ENCODE measurements at regions not wholly inside any gene's neighbourhood (a gene's known extent, or its start where the extent isn't known, plus 50 kb on each side); places are given as distances from the start of the nearest gene placed in this dataset.

DNA sequence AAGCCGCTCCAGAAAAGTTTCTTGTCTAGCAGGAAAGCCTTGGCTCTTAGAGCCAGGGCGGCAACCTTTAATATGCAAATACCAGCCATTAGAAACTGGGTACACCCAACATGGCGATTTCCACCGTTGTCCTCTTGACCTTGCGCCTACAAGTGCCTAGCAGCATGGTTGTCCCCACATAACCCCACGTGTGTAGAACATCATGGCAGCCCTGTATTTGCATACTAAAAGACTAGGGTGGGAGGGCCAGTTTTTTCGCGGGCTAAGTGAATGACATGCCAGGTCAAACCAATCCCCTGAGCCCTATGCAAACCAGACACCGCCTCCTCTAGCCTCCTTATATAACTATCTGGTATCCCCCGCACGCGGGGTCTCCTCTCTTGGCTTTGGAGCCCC is 58.4 kb upstream of the FZD8 start:
- TF ChIP-seq, protein P1, sequence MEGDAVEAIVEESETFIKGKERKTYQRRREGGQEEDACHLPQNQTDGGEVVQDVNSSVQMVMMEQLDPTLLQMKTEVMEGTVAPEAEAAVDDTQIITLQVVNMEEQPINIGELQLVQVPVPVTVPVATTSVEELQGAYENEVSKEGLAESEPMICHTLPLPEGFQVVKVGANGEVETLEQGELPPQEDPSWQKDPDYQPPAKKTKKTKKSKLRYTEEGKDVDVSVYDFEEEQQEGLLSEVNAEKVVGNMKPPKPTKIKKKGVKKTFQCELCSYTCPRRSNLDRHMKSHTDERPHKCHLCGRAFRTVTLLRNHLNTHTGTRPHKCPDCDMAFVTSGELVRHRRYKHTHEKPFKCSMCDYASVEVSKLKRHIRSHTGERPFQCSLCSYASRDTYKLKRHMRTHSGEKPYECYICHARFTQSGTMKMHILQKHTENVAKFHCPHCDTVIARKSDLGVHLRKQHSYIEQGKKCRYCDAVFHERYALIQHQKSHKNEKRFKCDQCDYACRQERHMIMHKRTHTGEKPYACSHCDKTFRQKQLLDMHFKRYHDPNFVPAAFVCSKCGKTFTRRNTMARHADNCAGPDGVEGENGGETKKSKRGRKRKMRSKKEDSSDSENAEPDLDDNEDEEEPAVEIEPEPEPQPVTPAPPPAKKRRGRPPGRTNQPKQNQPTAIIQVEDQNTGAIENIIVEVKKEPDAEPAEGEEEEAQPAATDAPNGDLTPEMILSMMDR (IDR thresholded peaks at IDR 0.05; ENCODE audit: control insufficient read depth, insufficient read depth, low read depth, low read length, missing control alignments) = no peak
- H3K4me3 ChIP-seq (ENCODE audit: control insufficient read depth, low read depth, low read length) = no peak overlapping the region
- DNase-seq (ENCODE audit: low read depth) = no peak

DNA sequence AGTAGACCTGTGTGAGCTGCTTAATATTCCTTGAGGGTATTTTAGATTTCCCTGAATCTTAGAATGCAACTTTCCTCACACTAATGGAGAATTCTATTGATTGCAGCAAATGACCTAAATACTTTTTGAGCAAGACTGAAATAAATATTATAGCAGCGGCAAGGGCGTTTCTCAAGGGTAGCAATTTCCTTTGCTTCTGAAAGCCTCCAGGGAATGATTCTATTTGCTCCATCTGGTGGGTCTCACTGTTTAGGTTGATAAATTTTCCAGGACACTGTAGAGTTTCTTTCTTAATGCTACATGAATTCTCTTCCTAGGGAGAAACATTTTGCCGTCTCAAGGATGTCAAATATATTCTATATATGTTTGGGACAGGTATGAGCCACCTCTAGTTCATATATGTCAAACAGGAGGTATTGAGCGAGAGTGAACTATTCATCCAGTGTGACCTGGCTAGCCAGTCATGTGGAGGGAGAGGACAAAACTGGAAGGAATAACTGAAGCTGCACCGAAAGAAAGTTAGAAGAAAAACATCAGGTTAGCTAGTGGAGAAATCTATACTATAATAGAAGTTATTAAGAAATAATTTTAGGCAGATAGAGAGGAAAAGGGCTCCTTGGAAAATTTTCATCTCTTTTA is 57.9 kb upstream of the FZD8 start:
- DNase-seq (ENCODE audit: low read depth) = no peak
- H3K4me3 ChIP-seq (ENCODE audit: control insufficient read depth, low read depth, low read length) = no peak overlapping the region
- TF ChIP-seq, protein P1 (IDR thresholded peaks at IDR 0.05; ENCODE audit: control insufficient read depth, insufficient read depth, low read depth, low read length, missing control alignments) = no peak

DNA sequence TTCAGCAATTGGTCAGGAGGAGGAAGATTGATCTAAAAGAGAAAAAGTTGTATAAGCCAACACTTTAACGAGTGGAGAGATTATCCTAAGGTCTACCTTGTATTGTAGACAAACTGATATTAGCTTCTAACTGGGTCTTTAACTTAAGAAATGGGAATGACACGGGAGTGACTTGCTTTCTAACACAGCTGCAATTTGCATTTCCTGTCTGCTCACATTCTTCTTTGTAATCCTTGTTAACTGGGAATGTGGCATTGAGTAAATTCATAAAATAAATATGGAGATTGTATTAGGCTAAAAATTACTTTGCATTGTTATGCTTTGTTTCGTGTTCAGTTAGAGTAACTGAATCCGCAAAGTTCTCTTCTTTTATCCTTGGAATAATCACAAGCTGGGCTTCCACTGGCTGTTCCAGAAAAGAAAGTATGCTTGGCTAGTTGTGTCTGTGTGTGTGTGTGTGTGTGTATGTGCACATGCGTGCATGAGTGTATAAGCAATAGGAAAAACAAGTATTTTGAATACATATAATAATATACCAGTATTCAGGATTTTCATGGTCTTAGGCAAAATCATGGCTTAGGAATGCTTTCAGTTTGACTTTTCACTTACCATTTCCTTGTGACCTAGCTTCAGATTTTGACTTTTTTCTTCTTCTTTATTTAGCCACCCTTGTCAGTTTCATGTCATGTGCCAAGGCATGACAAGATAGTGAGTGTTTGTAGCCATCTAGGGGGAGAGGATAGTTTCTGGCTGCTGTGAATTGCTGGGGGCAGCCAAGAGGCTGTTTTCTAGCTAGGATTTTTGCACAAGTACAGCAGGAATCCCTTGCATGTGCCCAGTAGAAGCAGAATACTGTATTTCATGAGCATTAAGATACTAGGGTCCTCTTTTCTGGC is 54.5 kb upstream of the FZD8 start:
- TF ChIP-seq, protein P1 (IDR thresholded peaks at IDR 0.05; ENCODE audit: control insufficient read depth, insufficient read depth, low read depth, low read length, missing control alignments) = no peak
- no peak overlapping the region for H3K4me3 ChIP-seq (ENCODE audit: control insufficient read depth, low read depth, low read length)
- DNase-seq (ENCODE audit: low read depth) = no peak

DNA sequence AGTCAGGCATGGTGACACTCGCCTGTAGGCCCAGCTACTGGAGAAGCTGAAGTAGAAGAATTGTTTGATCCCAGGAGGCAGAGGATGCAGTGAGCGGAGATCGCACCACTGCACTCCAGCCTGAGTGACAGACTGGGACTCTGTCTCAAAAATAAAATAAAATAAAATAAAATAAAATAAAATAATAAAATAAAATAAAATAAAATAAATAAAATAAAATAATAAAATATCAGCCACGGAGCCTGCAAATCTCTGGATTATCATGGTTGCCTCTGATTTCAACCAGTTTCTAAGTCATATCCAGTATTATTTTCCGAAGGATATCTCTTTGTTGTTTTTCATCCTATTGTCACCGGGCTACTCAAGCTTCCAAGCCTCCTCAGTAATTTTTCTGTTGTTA is 51.7 kb upstream of the FZD8 start:
- no peak overlapping the region for H3K4me3 ChIP-seq (ENCODE audit: control insufficient read depth, low read depth, low read length)
- DNase-seq (ENCODE audit: low read depth) = no peak
- TF ChIP-seq, protein P1 (IDR thresholded peaks at IDR 0.05; ENCODE audit: control insufficient read depth, insufficient read depth, low read depth, low read length, missing control alignments) = no peak
